IPS-18a (cell line): ENCODE measurements at regions not wholly inside any gene's neighbourhood (a gene's known extent, or its start where the extent isn't known, plus 50 kb on each side); places are given as distances from the start of the nearest gene placed in this dataset.
"Not testable (repeated sequence)": the region's sequence is repeated elsewhere in the genome, so short reads cannot be mapped to it uniquely, and the experiment has no call there.

Source experiments
- H3K27ac ChIP-seq: one replicate; pipeline ENCODE4 v1.5.1; 2013; ENCODE audit warnings: low read length
- H3K27me3 ChIP-seq: one replicate; pipeline ENCODE4 v1.6.1; 2013; ENCODE audit warnings: mild to moderate bottlenecking, low read length; ENCODE audit not compliant: control insufficient read depth, insufficient read depth
- H3K36me3 ChIP-seq: one replicate; pipeline ENCODE4 v1.6.1; 2013; ENCODE audit warnings: low read depth, low read length; ENCODE audit not compliant: control insufficient read depth
- H3K4me1 ChIP-seq: one replicate; pipeline ENCODE4 v1.6.1; 2013; ENCODE audit warnings: low read depth, low read length; ENCODE audit not compliant: control insufficient read depth
- H3K4me3 ChIP-seq: one replicate; pipeline ENCODE4 v1.5.1; 2013; ENCODE audit warnings: low read length
- H3K9ac ChIP-seq: one replicate; pipeline ENCODE4 v1.6.1; 2013; ENCODE audit warnings: mild to moderate bottlenecking, low read length, moderate library complexity
- H3K9me3 ChIP-seq: one replicate; pipeline ENCODE4 v1.6.1; 2013; ENCODE audit warnings: low read depth, low read length; ENCODE audit not compliant: control insufficient read depth

DNA sequence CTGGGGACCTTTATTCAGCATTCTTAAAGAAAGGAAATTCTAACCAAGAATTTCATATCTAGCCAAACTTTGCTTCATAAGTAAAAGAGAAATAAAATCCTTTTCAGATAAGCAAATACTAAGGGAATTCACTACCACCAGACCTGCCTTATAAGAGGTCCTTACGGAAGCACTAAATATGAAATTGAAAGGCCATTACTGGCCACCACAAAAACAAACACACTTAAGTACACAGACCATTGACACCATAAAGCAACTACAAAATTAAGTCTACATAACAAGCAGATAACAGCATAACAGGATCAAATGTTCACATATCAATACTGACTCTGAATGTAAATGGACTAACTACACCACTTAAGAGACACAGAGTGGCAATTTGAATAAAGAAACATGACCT lies 361.4 kb upstream of the POU5F2 start:
- no peaks in the 10 kb centered on the region for H3K9me3 ChIP-seq
- H3K27ac ChIP-seq: no peak overlapping the region
- no peaks in the 10 kb centered on the region for H3K4me1 ChIP-seq
- no peak overlapping the region for H3K4me3 ChIP-seq
- H3K36me3 ChIP-seq: no peaks in the 10 kb centered on the region
- H3K9ac ChIP-seq: no peak overlapping the region
- no peaks in the 10 kb centered on the region for H3K27me3 ChIP-seq

DNA sequence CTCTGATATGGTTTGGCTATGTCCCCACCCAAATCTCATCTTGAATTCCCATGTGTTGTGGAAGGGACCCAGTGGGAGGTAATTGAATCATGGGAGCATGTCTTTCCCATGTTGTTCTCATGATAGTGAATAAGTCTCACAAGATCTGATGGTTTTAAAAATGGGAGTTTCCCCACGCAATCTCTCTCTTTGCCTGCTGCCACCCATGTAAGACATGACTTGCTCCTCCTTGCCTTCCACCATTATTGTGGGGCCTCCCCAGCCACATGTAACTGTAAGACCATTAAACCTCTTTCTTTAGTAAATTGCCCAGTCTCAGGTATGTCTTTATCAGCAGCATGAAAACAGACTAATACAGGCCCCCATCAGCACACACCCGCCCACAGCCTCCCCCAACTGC lies 356.0 kb upstream of the POU5F2 start:
- not testable (repeated sequence) for H3K9me3 ChIP-seq, H3K36me3 ChIP-seq, H3K9ac ChIP-seq, H3K4me3 ChIP-seq, H3K4me1 ChIP-seq, H3K27me3 ChIP-seq, H3K27ac ChIP-seq

DNA sequence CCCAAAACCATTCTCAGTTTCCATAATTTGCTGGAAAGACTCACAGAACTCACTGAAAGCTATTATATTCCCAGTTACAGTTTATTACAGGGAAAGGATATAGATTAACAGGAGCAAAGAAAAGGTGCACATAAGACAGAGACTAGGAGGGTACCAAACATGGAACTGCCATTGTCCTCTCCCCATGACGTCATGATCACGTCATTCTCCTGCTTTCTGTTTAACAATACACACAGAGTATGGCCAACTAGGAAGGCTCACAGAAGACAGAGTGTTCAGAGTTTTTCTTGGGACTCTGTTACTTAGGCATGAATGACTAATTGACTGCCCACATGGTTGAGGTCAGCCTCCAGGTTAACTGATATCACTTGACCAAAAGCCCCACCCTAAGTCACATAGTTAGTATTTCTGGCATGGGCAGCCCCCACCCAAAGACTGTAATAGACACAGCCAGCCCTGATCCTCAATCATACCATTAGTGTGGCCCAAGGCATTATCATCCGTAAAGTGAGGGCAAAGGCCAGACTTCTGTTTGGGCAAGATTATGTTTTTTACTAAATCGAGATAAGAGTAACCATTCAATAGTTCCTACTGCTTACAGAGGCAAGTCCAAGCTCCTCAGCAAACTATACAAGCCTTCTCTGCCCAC lies 353.5 kb upstream of the POU5F2 start:
- Histone ChIP-seq H3K36me3 (no peaks in the 10 kb centered on the region), H3K9me3 (no peaks in the 10 kb centered on the region), H3K4me3 (no peak overlapping the region), H3K9ac (no peak overlapping the region), H3K4me1 (no peaks in the 10 kb centered on the region), H3K27ac (no peak overlapping the region), H3K27me3 (no peaks in the 10 kb centered on the region)

DNA sequence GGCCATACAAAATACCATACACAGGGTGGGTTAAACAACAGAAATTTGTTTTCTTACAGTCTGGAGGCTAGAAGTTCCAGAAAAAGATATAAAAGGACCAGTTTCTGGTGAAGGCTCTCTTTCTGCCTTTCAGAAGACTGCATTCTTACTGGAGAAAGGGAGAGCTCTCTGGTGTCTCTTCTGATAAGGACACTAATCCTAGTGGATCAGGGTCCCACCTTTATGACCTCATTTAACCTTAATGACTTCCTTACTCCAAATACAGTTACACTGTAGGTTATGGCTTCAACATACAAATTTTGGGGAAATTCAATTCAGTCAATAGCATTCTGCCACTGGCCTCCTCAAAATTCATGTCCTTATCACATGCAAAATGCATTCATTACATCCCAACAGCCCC lies 351.9 kb upstream of the POU5F2 start:
- Histone ChIP-seq H3K27ac (no peak overlapping the region), H3K9me3 (no peaks in the 10 kb centered on the region), H3K36me3 (no peaks in the 10 kb centered on the region), H3K4me3 (no peak overlapping the region), H3K4me1 (no peaks in the 10 kb centered on the region), H3K9ac (no peak overlapping the region), H3K27me3 (no peaks in the 10 kb centered on the region)

DNA sequence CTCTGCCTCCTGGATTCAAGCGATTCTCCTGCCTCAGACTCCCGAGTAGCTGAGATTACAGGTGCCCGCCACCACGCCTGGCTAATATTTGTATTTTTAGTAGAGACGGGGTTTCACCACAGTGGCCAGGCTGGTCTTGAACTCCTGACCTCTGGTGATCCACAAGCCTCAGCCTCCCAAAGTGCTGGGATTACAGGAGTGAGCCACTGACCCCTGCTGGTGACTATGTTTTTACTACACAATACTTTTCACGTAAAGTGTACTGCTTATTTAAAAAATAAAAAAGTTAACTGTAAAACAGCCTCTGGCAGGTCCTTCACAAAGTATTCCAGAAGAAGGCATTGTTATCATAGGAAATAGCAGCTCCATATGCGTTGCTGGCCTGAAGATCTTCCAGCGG lies 345.2 kb upstream of the POU5F2 start:
- H3K9me3 ChIP-seq, H3K27ac ChIP-seq, H3K36me3 ChIP-seq, H3K27me3 ChIP-seq, H3K4me1 ChIP-seq, H3K4me3 ChIP-seq, H3K9ac ChIP-seq: not testable (repeated sequence)

DNA sequence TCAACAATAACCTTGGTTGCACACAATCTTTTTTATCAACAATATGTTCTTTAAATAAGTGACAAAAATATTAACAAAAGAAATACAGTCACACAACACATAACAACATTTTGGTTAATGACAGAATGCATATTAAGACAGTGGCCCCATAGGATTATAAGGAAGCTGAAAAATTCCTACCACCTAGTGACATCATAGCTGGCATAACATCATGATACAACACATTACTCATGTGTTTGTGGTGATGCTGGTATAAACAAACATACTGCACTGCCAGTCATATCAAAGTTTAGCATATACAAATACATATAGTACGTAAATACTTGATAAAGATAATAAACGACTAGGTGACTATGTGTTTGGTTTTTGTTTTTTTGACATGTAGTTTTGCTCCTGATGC lies 344.8 kb upstream of the POU5F2 start:
- Histone ChIP-seq H3K4me1 (no peaks in the 10 kb centered on the region), H3K27ac (no peak overlapping the region), H3K9me3 (no peaks in the 10 kb centered on the region), H3K4me3 (no peak overlapping the region), H3K9ac (no peak overlapping the region), H3K36me3 (no peaks in the 10 kb centered on the region), H3K27me3 (no peaks in the 10 kb centered on the region)

DNA sequence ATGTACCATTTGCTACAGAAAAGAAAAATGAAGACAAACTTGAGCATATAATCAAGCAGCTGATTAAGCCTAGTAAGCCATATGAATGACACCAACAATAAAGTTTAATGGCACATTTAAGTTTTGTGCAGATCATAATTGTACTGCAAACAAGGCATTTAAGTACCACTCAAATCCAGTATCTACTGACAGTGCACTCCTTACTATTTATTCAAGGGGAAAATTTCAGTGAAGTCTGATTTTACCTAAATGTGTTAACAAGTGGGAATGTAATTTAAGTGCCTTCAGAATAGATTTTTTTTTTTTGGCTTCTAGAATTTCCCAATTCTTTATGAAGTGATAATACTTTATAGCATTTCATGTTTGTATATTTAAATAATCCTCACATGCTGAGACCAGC lies 341.0 kb upstream of the POU5F2 start:
- no peaks in the 10 kb centered on the region for H3K36me3 ChIP-seq
- no peaks in the 10 kb centered on the region for H3K27me3 ChIP-seq
- no peak overlapping the region for H3K27ac ChIP-seq
- no peaks in the 10 kb centered on the region for H3K9me3 ChIP-seq
- no peak overlapping the region for H3K9ac ChIP-seq
- no peaks in the 10 kb centered on the region for H3K4me1 ChIP-seq
- H3K4me3 ChIP-seq: no peak overlapping the region

DNA sequence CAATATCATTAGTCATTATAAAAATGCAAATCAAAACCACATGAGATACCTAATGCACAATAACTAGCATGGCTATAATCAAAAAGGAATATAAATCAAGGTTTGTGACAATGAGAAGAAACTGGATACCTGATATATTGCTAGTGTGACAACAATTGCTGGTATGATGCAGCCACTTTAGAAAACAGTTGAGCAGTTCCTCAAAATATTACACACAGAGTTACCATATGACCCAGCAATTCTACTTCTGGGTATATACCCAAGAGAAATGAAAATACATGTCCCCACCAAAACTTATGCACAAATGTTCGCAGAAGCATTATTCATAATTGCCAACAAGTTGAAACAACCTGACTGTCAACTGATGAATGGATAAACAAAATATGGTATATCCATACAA lies 339.7 kb upstream of the POU5F2 start:
- Histone ChIP-seq H3K27ac (no peak overlapping the region), H3K4me1 (no peaks in the 10 kb centered on the region), H3K9ac (no peak overlapping the region), H3K27me3 (no peaks in the 10 kb centered on the region), H3K4me3 (no peak overlapping the region), H3K36me3 (no peaks in the 10 kb centered on the region), H3K9me3 (no peaks in the 10 kb centered on the region)

DNA sequence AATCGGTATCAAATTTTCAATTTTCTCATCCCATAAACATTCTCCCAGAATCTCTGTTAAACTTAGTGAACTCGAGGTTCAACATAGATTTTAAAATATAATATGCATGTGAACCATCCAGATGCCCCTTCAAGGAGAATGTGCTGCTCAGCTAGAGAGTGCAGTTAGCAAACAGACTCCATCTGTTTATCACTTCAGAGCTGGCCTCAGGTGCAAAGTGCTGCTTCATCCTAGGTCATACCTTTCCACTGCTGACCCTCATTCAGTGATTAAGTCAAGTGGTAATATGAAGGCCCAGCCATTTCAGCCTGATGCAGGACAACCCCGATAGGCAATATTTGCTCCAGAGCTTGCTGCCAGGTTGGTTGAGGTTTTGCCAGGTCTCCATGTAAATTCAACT lies 339.0 kb upstream of the POU5F2 start:
- no peak overlapping the region for H3K9ac ChIP-seq
- H3K27ac ChIP-seq: no peak overlapping the region
- H3K9me3 ChIP-seq: no peaks in the 10 kb centered on the region
- H3K4me1 ChIP-seq: no peaks in the 10 kb centered on the region
- H3K27me3 ChIP-seq: no peaks in the 10 kb centered on the region
- no peak overlapping the region for H3K4me3 ChIP-seq
- H3K36me3 ChIP-seq: no peaks in the 10 kb centered on the region

DNA sequence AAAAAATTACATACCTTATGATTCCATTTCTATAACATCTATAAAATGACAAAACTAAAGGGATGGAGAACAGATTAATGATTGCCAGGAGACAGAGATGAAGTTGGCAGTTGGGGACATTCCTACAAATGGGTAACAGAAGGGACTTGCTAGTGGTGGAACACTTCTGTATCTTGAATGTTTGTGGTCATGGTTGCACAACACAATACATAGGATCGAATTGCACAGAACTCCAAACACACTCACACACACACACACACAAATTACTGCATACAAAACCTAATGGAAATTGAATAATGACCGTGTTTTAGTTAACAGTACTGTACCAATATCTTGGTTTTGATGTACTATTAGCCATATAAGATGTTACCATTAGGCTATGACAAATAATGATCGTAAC lies 330.7 kb upstream of the POU5F2 start:
- Histone ChIP-seq H3K9ac (no peak overlapping the region), H3K36me3 (no peaks in the 10 kb centered on the region), H3K4me1 (no peaks in the 10 kb centered on the region), H3K27ac (no peak overlapping the region), H3K9me3 (peaks cover 1% of the 10 kb centered on the region), H3K4me3 (no peak overlapping the region), H3K27me3 (no peaks in the 10 kb centered on the region)

DNA sequence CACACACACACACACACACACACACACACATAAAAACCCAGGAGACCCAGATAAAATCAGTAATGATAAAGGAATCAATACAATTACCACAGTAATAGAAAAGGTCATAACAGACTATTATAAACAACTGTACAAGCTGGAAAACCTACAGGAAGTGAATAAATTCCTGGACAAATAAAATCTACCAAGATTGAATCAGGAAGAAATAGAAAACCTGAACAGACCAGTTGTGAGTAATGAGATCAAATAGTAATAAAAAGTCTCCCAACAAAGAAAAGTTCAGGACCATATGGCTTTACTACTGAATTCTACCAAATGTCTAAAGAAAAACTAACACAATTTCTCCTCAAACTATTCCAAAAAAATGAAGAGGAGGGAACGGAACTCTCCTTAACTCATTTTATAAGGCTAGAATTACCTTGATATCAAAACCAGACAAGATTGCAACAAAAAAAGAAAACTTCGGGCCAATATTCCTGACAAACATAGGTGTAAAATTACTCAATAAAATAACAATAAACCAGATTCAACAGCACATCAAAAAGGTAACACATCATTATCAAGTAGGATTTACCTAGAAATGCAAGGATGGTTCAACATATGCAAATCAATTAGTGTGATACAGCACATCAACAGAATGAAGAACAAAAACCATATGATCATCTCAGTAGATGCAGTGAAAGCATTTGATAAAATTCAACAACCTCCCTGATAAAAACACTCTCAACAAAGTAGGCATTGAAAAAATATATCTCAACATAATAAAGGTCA lies 325.2 kb upstream of the POU5F2 start:
- H3K36me3 ChIP-seq: no peaks in the 10 kb centered on the region
- H3K27me3 ChIP-seq: no peaks in the 10 kb centered on the region
- peaks cover 6% of the 10 kb centered on the region for H3K9me3 ChIP-seq
- H3K4me1 ChIP-seq: no peaks in the 10 kb centered on the region
- no peak overlapping the region for H3K27ac ChIP-seq
- H3K4me3 ChIP-seq: no peak overlapping the region
- H3K9ac ChIP-seq: no peak overlapping the region

DNA sequence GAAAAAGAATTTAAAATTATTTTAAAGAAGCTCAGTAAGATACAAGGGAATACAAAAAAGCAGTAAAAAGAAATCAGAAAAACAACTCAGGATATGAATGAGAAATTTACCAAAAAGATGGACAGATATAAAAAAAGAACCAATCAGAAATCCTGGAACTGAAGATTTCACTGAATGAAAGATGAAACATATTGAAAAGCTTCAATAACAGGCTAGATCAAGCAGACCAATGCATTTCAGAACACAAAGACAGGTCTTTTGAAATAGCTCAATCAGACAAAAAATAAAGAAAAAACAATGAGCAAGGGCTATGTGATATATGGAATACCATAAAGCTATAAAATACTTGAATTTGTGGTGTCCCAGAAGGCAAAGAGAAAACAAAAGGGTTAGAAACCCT lies 322.6 kb upstream of the POU5F2 start:
- H3K27me3 ChIP-seq: no peaks in the 10 kb centered on the region
- H3K9me3 ChIP-seq: peaks cover 6% of the 10 kb centered on the region
- H3K27ac ChIP-seq: no peak overlapping the region
- no peak overlapping the region for H3K9ac ChIP-seq
- no peaks in the 10 kb centered on the region for H3K4me1 ChIP-seq
- H3K4me3 ChIP-seq: no peak overlapping the region
- H3K36me3 ChIP-seq: no peaks in the 10 kb centered on the region
